ENCODE measurements at regions not wholly inside any gene's neighbourhood (a gene's known extent, or its start where the extent isn't known, plus 50 kb on each side); places are given as distances from the start of the nearest gene placed in this dataset.

GRCh38 chr9:89699646-89700045, 94.8 kb downstream of the GADD45G start (continued):
- TF ChIP-seq SIN3A (conservative IDR thresholded peaks at IDR 0.05 in 1 of 2, IDR thresholded peaks at IDR 0.05 in 1 of 2; ENCODE audit: low read depth in 1 of 2, low read length in 2 of 2) (no peak), SP4 (IDR thresholded peaks at IDR 0.05; ENCODE audit: low read length) (no peak)

Data from H1 (cell line).